ENCODE measurements at regions not wholly inside any gene's neighbourhood (a gene's known extent, or its start where the extent isn't known, plus 50 kb on each side); places are given as distances from the start of the nearest gene placed in this dataset.
"Not testable (repeated sequence)": the region's sequence is repeated elsewhere in the genome, so short reads cannot be mapped to it uniquely, and the experiment has no call there.

- no peak overlapping the region for H3K4me3 ChIP-seq (ENCODE audit: low read length)
- no peak for DNase-seq (ENCODE audit: low read depth)
- no peak for TF ChIP-seq CTCF (IDR thresholded peaks at IDR 0.05; ENCODE audit: insufficient read depth, low read depth, low read length, missing control alignments)
Observed at GRCh38 chr18:28736223-28736622, 559.3 kb upstream of the CDH2 start.

GRCh38 chr18:28735731-28736130, 558.8 kb upstream of the CDH2 start:
- DNase-seq (ENCODE audit: low read depth) = peak; percentile 69
- no peak for TF ChIP-seq CTCF (IDR thresholded peaks at IDR 0.05; ENCODE audit: insufficient read depth, low read depth, low read length, missing control alignments)
- no peak overlapping the region for H3K4me3 ChIP-seq (ENCODE audit: low read length)

GRCh38 chr18:28729321-28729720, 552.4 kb upstream of the CDH2 start:
- no peak overlapping the region for H3K4me3 ChIP-seq (ENCODE audit: low read length)
- TF ChIP-seq CTCF (IDR thresholded peaks at IDR 0.05; ENCODE audit: insufficient read depth, low read depth, low read length, missing control alignments) = no peak
- peak; percentile 59 for DNase-seq (ENCODE audit: low read depth)

GRCh38 chr18:28728891-28729290, 552.0 kb upstream of the CDH2 start:
- DNase-seq (ENCODE audit: low read depth) = peak; percentile 38
- H3K4me3 ChIP-seq (ENCODE audit: low read length) = no peak overlapping the region
- no peak for TF ChIP-seq CTCF (IDR thresholded peaks at IDR 0.05; ENCODE audit: insufficient read depth, low read depth, low read length, missing control alignments)

- DNase-seq (ENCODE audit: low read depth); H3K4me3 ChIP-seq (ENCODE audit: low read length): not testable (repeated sequence)
Observed at GRCh38 chr18:28727189-28727588, 550.3 kb upstream of the CDH2 start.

GRCh38 chr18:28725876-28726275, 548.9 kb upstream of the CDH2 start:
- peak; percentile 79 for DNase-seq (ENCODE audit: low read depth)
- TF ChIP-seq CTCF (IDR thresholded peaks at IDR 0.05; ENCODE audit: insufficient read depth, low read depth, low read length, missing control alignments) = no peak

GRCh38 chr18:28723506-28723905, 546.6 kb upstream of the CDH2 start:
- H3K4me3 ChIP-seq (ENCODE audit: low read length) = no peak overlapping the region
- DNase-seq (ENCODE audit: low read depth) = peak; percentile 53
- no peak for TF ChIP-seq CTCF (IDR thresholded peaks at IDR 0.05; ENCODE audit: insufficient read depth, low read depth, low read length, missing control alignments)

More at GRCh38 chr18:28725876-28726275, 548.9 kb upstream of the CDH2 start:
- no peak overlapping the region for H3K4me3 ChIP-seq (ENCODE audit: low read length)

GRCh38 chr18:28718696-28719095, 541.8 kb upstream of the CDH2 start:
- TF ChIP-seq CTCF (IDR thresholded peaks at IDR 0.05; ENCODE audit: insufficient read depth, low read depth, low read length, missing control alignments) = no peak
- H3K4me3 ChIP-seq (ENCODE audit: low read length) = no peak overlapping the region
- no peak for DNase-seq (ENCODE audit: low read depth)
